ENCODE measurements at regions not wholly inside any gene's neighbourhood (a gene's known extent, or its start where the extent isn't known, plus 50 kb on each side); places are given as distances from the start of the nearest gene placed in this dataset.
A peak's percentile ranks its signal among the peaks of the same experiment; 100 is the strongest.

GRCh38 chr1:221832617-221833016, 90.7 kb upstream of the DUSP10 start:
- no peak for DNase-seq

GRCh38 chr1:221832151-221832550, 90.3 kb upstream of the DUSP10 start:
- DNase-seq = no peak

GRCh38 chr1:221829327-221830015, 87.6 kb upstream of the DUSP10 start:
- DNase-seq = peak; percentile 25 to 31

GRCh38 chr1:221827307-221827642, 85.4 kb upstream of the DUSP10 start:
- no peak for DNase-seq

GRCh38 chr1:221824909-221825308, 83.0 kb upstream of the DUSP10 start:
- DNase-seq = no peak

GRCh38 chr1:221824025-221824424, 82.1 kb upstream of the DUSP10 start:
- no peak for DNase-seq

GRCh38 chr1:221823561-221823960, 81.7 kb upstream of the DUSP10 start:
- no peak for DNase-seq

- DNase-seq = no peak
Observed at GRCh38 chr1:221823149-221823548, 81.3 kb upstream of the DUSP10 start.

GRCh38 chr1:221822591-221822990, 80.7 kb upstream of the DUSP10 start:
- DNase-seq = no peak

- DNase-seq = no peak
Observed at GRCh38 chr1:221816899-221817298, 75.0 kb upstream of the DUSP10 start.

GRCh38 chr1:221815660-221816059, 73.8 kb upstream of the DUSP10 start:
- DNase-seq = no peak

- DNase-seq = no peak
Observed at GRCh38 chr1:221813887-221814286, 72.0 kb upstream of the DUSP10 start.

GRCh38 chr1:221812905-221813597, 71.2 kb upstream of the DUSP10 start:
- no peak for DNase-seq

- DNase-seq = no peak
Observed at GRCh38 chr1:221812088-221812752, 70.3 kb upstream of the DUSP10 start.

- no peak for DNase-seq
Observed at GRCh38 chr1:221810406-221810805, 68.5 kb upstream of the DUSP10 start.

- no peak for DNase-seq
Observed at GRCh38 chr1:221809091-221810029, 67.5 kb upstream of the DUSP10 start.

- no peak for DNase-seq
Observed at GRCh38 chr1:221806984-221807383, 65.1 kb upstream of the DUSP10 start.

- no peak for DNase-seq
Observed at GRCh38 chr1:221806236-221806635, 64.3 kb upstream of the DUSP10 start.

GRCh38 chr1:221805121-221805520, 63.2 kb upstream of the DUSP10 start:
- DNase-seq = no peak

GRCh38 chr1:221804303-221804702, 62.4 kb upstream of the DUSP10 start:
- DNase-seq = no peak

- DNase-seq = no peak
Observed at GRCh38 chr1:221801773-221802516, 60.1 kb upstream of the DUSP10 start.

GRCh38 chr1:221801251-221801661, 59.4 kb upstream of the DUSP10 start:
- DNase-seq = no peak
